GM23248 (cell line): ENCODE measurements at regions not wholly inside any gene's neighbourhood (a gene's known extent, or its start where the extent isn't known, plus 50 kb on each side); places are given as distances from the start of the nearest gene placed in this dataset.

Experiments used
- DNase-seq: peaks from one replicate; pipeline ENCODE4 v3.0.0-alpha.2; 2015
- H2AFZ ChIP-seq: fragments of 200-600 bp; sonication (generic); 2 replicates; pipeline ENCODE4 v1.6.1; 2016; ENCODE audit warnings: antibody characterized with exemption
- H3F3A ChIP-seq: fragments of 200-600 bp; sonication (generic); 2 replicates; pipeline ENCODE4 v1.6.1; 2016; ENCODE audit warnings: mild to moderate bottlenecking, antibody characterized with exemption, mixed run types; ENCODE audit not compliant: insufficient read depth
- H3K27ac ChIP-seq: fragments of 200-600 bp; sonication (generic); 2 replicates; pipeline ENCODE4 v1.5.1; 2016; ENCODE audit warnings: mild to moderate bottlenecking
- H3K27me3 ChIP-seq: fragments of 200-600 bp; sonication (generic); replicated peaks from 2 replicates; pipeline ENCODE4 v1.6.1; 2016; ENCODE audit warnings: mild to moderate bottlenecking; ENCODE audit not compliant: insufficient read depth
- H3K36me3 ChIP-seq: fragments of 200-600 bp; sonication (generic); 2 replicates; pipeline ENCODE4 v1.6.1; 2016; ENCODE audit warnings: low read depth, mild to moderate bottlenecking
- H3K4me1 ChIP-seq: fragments of 200-600 bp; sonication (generic); 2 replicates; pipeline ENCODE4 v1.6.1; 2016; ENCODE audit warnings: mild to moderate bottlenecking; ENCODE audit not compliant: insufficient read depth
- H3K4me2 ChIP-seq: fragments of 200-600 bp; sonication (generic); one replicate; pipeline ENCODE4 v1.6.1; 2016; ENCODE audit warnings: mild to moderate bottlenecking; ENCODE audit not compliant: unreplicated experiment
- H3K4me3 ChIP-seq: fragments of 200-600 bp; sonication (generic); 2 replicates; pipeline ENCODE4 v1.5.1; 2016; ENCODE audit warnings: mild to moderate bottlenecking
- H3K79me2 ChIP-seq: fragments of 200-600 bp; sonication (generic); 2 replicates; pipeline ENCODE4 v1.6.1; 2016; ENCODE audit warnings: mild to moderate bottlenecking; ENCODE audit not compliant: insufficient read depth
- H3K9ac ChIP-seq: fragments of 200-600 bp; sonication (generic); 2 replicates; pipeline ENCODE4 v1.6.1; 2016; ENCODE audit warnings: mild to moderate bottlenecking
- H3K9me2 ChIP-seq: fragments of 200-600 bp; sonication (generic); 2 replicates; pipeline ENCODE4 v1.6.1; 2016; ENCODE audit warnings: mixed run types, mild to moderate bottlenecking, moderate library complexity; ENCODE audit not compliant: insufficient read depth
- H3K9me3 ChIP-seq: fragments of 200-600 bp; sonication (generic); one replicate; pipeline ENCODE4 v1.6.1; 2017; ENCODE audit warnings: low read depth
- H4K20me1 ChIP-seq: fragments of 200-600 bp; sonication (generic); 2 replicates; pipeline ENCODE4 v1.6.0; 2016; ENCODE audit not compliant: insufficient read depth
- EZH2 ChIP-seq: fragments of 200-600 bp; sonication (generic); IDR thresholded peaks from 2 replicates; pipeline ENCODE4 v1.6.1; 2018; ENCODE audit warnings: antibody characterized with exemption, mild to moderate bottlenecking; ENCODE audit not compliant: insufficient read depth, poor library complexity, severe bottlenecking
- EZH2phosphoT487 ChIP-seq: fragments of 200-600 bp; sonication (generic); IDR thresholded peaks from 2 replicates; pipeline ENCODE4 v1.6.1; 2018; ENCODE audit warnings: antibody characterized with exemption, moderate library complexity, mild to moderate bottlenecking, low read depth; ENCODE audit not compliant: insufficient read depth
- WGBS, 2 experiments: methylation state at CpG; one replicate each; pipeline ENCODE4 v1.1.6; 2015 to 2017; ENCODE audit warnings: low lambda C conversion rate in 2 of 2, low coverage in 1 of 2; ENCODE audit errors: missing lambda C conversion rate in 2 of 2; 5-methylcytosine and 5-hydroxymethylcytosine counted together
- in situ Hi-C: fragments of 300-500 bp; cut with MboI; formaldehyde crosslinking; loops from 2 replicates; pipeline ENCODE4 v1.15.0; 2020

DNA sequence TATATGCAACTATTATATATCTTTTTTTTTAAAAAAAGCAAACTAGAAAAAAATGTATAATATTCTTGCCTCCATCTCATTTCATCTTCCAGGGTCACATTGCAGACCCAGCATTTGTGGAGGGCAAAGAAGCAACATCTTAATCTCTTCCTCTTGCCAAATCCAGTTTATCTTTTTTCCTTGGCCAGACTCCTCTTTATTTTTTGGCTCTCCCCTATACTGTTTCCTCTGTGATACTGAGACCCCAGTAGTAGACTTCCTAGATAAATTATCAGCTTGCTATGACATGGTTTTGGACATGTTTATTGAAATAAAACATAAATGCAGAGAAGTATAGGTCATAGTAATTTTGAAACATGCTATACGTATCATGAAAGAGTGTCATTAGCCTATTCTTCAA lies 303.8 kb upstream of the DDHD1 start:
- H3K9me3 ChIP-seq, result no peaks in the 10 kb centered on the region
- H3K9me2 ChIP-seq, result 0 out of 2 replicates have a peak, but pooled peaks cover 3% of the 10 kb centered on the region
- H2AFZ ChIP-seq, result no peak overlapping the region
- H3K4me2 ChIP-seq, result no peak overlapping the region
- H3K4me1 ChIP-seq, result peaks cover 15% of the 10 kb centered on the region
- H3K36me3 ChIP-seq, result no peaks in the 10 kb centered on the region
- WGBS, 2 experiments, result 96% methylated on average over 1 of the region's 1 CpG
- no peak overlapping the region for H3K27ac ChIP-seq
- H3K79me2 ChIP-seq, result no peaks in the 10 kb centered on the region
- no peaks in the 10 kb centered on the region for H3K27me3 ChIP-seq
- no peak overlapping the region for H3K4me3 ChIP-seq
- H3K9ac ChIP-seq, result no peak overlapping the region
- in situ Hi-C loops, result no loop called here
- H3F3A ChIP-seq, result peaks cover 9% of the 10 kb centered on the region
- H4K20me1 ChIP-seq, result no peaks in the 10 kb centered on the region
- DNase-seq, result no peak
- no peak for TF ChIP-seq EZH2
- no peak for TF ChIP-seq EZH2phosphoT487

DNA sequence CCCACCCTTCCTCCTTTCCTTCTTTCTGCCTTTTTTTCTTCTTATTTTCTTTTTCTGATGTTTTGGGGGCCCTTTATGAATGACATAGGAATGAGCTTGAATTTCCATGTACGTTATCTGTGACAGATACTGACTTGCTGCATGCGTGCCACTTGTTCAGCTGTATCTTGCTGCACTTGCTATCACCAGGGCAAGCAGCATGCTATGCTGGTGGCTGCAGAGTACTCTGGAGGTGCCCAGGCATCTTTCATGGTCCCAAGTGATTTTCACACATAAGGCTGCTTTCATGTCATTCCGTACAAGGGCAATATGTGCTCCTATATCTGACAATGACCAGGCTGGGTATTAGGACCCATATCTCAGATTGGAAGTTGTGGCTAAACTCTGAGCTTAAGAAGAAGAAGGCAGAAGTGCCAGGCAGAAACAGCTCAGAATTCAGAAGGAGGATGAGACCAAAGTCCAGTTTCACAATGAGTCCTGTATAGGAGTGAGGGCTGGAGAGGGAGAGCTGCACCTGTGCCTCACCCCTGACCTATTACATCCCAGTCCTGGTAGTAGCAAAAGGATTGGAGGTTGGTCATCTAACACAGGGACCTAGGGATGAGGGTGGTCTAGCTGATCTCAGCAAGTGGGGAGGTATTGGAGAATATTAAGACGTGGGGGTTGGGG lies 299.0 kb upstream of the DDHD1 start:
- in situ Hi-C loops, result no loop called here
- Histone ChIP-seq H3K36me3 (no peaks in the 10 kb centered on the region), H3K79me2 (no peaks in the 10 kb centered on the region), H3K27me3 (no peaks in the 10 kb centered on the region), H2AFZ (no peak overlapping the region), H3K27ac (no peak overlapping the region), H4K20me1 (no peaks in the 10 kb centered on the region), H3K9ac (no peak overlapping the region), H3K9me3 (no peaks in the 10 kb centered on the region), H3F3A (no peaks in the 10 kb centered on the region), H3K4me2 (no peak overlapping the region), H3K4me1 (peaks cover 8% of the 10 kb centered on the region; the same call in 1 of the 2 replicates), H3K4me3 (no peak overlapping the region), H3K9me2 (no peaks in the 10 kb centered on the region; the same call in 1 of the 2 replicates)
- TF ChIP-seq EZH2 (no peak), EZH2phosphoT487 (no peak)
- DNase-seq, result no peak
- WGBS, 2 experiments, result 91 to 93% methylated on average over 4 of the region's 4 CpGs

DNA sequence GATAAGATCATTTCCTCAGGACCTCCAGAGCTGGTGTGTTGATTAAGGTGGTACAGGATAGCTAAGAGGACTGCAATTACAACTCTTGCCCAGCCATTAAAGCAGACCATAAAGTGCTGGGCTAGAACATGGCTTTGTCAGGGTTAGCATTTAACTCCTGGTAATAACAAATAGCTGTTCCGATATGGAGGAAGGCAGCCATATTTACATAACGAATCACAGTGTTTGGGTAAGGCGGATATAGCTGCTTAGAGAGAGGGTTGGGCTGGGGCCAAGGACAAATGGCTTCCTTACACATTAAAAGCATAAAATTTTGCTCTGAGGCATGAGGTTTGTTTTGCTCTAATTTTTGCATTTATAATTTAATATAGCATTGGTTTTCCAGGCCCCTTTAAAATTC lies 297.7 kb upstream of the DDHD1 start:
- 46 to 57% methylated on average over 3 of the region's 3 CpGs for WGBS, 2 experiments
- Histone ChIP-seq H3K27me3 (no peaks in the 10 kb centered on the region), H3K4me3 (no peak overlapping the region), H2AFZ (peak overlapping the region; percentile 37; the same call in 1 of the 2 replicates), H3K4me2 (peak overlapping the region; percentile 1), H3K4me1 (peaks cover 8% of the 10 kb centered on the region; the same call in 1 of the 2 replicates), H3K9me2 (no peaks in the 10 kb centered on the region; the same call in 1 of the 2 replicates), H3K79me2 (no peaks in the 10 kb centered on the region), H3F3A (no peaks in the 10 kb centered on the region), H3K9me3 (no peaks in the 10 kb centered on the region), H3K36me3 (no peaks in the 10 kb centered on the region), H4K20me1 (no peaks in the 10 kb centered on the region), H3K9ac (no peak overlapping the region), H3K27ac (no peak overlapping the region)
- TF ChIP-seq EZH2phosphoT487, result no peak
- DNase-seq, result peak; percentile 75
- in situ Hi-C loops, result no loop called here

DNA sequence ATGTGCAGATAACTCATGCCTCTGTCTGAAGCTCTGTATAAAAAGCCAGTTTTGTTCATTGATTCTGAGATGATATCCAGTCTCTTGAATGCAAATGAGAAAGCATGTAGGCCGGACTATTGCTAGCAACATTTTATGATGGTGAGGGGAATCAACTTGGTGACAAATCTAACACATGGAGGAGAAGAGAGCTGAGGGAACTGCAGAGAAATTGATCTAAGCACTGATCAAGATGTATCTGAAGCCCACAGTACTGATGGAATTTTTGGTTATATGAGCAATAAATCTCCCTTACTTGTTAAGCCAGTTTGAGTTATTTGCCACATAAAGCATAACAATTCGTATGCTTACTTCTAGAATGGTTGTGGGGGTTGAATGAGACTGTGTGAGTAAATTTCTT lies 295.6 kb upstream of the DDHD1 start:
- peaks cover 8% of the 10 kb centered on the region; the same call in 1 of the 2 replicates for H3K4me1 ChIP-seq
- H3K79me2 ChIP-seq, result no peaks in the 10 kb centered on the region
- H2AFZ ChIP-seq, result no peak overlapping the region
- no peak overlapping the region for H3K9ac ChIP-seq
- no peak for DNase-seq
- WGBS, 2 experiments, result 72 to 83% methylated on average over 2 of the region's 2 CpGs
- TF ChIP-seq EZH2 (no peak), EZH2phosphoT487 (no peak)
- H3K9me3 ChIP-seq, result no peaks in the 10 kb centered on the region
- H3K4me3 ChIP-seq, result no peak overlapping the region
- H3K27ac ChIP-seq, result no peak overlapping the region
- no peaks in the 10 kb centered on the region; the same call in 1 of the 2 replicates for H3K9me2 ChIP-seq
- H3K27me3 ChIP-seq, result no peaks in the 10 kb centered on the region
- in situ Hi-C loops, result no loop called here
- no peaks in the 10 kb centered on the region for H3F3A ChIP-seq
- no peaks in the 10 kb centered on the region for H4K20me1 ChIP-seq
- no peaks in the 10 kb centered on the region for H3K36me3 ChIP-seq
- H3K4me2 ChIP-seq, result no peak overlapping the region
